DMS 273 treated with DMSO at 0.1 percent for 48 hours (cell line): ENCODE measurements at regions not wholly inside any gene's neighbourhood (a gene's known extent, or its start where the extent isn't known, plus 50 kb on each side); places are given as distances from the start of the nearest gene placed in this dataset.

Experiments
- DNase-seq: peaks from one replicate; lab custom pipeline; 2025; lab: John Stamatoyannopoulos, UW

GRCh38 chr10:71070741-71071140 lies 141.6 kb upstream of the UNC5B start:
- no peak for DNase-seq

- no peak for DNase-seq
Measured at GRCh38 chr10:71072131-71072822, 140.1 kb upstream of the UNC5B start.

- DNase-seq = no peak
Measured at GRCh38 chr10:71072823-71073210, 139.6 kb upstream of the UNC5B start.

- no peak for DNase-seq
Measured at GRCh38 chr10:71073451-71074175, 138.8 kb upstream of the UNC5B start.

DNA sequence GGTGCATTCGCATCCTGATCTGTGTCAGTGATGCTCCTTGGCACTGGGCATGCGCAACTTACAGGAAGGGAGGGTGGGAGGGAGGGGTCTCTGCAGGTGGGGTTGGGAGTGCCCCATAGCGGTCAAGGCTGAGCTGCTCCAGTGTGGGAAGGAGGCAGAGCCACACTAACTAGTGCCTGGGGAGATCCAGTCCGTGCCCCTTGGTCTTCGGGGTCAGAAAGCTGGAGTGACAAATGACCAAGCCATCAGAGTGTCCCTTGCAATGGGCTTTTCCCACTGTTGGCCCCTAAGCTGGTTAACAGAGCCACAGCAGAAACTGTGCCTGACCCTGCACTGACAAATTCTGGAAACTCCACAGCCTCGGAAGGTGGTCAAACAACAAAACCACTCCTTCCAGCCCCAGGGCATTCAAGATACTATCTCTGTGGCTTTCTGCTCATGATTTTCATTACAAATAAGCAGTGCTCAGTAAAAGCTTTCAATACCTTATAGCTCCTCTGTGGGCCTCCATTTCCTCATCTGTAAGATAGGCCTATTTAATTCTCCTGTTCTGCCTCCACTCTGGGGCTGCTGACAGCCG lies 138.1 kb upstream of the UNC5B start:
- no peak for DNase-seq

GRCh38 chr10:71075086-71075758 lies 137.1 kb upstream of the UNC5B start:
- no peak for DNase-seq

DNA sequence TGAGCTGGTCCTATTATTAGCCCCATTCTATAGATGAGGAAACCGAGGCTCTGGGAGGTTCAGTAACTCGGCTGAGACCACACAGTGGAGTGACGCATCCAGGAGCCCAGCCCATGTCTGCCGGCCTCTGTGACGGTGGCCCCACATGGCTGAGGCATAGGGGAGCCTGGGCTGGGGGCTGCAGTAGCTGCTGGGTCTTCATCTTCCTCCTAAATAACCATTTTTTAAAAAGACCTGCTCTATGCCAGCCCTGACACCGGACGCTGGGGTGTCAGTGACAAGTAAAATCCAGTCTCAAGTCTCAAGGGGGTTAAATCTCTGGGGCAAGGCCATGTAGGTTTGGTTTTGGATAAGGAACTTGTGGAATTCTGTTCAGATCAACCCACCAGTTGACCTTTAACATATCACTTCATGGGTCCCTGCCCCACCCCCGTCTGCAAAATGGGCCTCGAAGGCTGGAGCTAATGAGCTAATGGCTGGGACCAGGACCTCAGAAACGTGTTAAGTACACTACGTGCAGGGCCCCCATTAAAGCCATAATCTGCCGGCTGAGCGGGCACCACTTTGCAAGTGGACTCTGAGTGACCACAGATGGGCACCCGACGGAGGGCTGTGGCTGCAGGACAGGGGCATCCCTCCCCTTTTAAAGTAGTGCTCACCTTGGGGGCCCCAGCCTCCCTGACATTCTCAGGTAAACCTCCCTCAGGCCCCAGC lies 136.5 kb upstream of the UNC5B start:
- no peak for DNase-seq

DNA sequence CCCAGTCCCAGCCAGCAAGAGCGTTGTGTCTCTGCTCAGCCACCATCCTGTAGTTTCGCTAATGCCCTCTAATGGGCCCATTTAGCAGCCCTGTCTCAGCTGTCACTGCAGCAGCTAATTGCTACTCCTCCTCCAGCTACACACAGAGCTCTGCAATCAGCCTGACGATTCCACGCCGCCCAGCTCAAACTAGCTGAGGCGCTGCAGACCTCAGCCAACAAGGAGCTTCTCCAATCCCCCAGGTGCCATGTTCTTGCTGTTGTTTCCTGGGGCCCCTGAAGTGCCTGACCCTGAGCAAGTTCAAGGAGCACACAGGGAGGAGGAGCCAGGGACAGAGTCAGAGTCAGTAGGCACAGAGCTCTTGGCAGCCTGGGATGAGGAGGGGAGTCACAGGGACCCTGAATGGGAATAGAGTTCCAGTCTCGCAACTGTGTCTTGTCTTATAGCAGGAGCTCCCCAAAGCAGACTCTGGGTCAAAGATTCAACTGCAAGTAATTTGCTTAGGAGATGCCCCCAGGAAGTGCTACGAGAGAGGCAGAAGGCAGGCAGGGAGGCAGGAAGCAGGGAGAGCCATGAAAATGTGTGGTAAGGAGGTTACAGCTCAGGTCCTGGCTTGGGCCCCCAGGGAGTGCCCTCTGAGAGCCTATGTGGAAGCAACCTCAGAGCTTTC lies 135.8 kb upstream of the UNC5B start:
- no peak for DNase-seq

- DNase-seq = no peak
Measured at GRCh38 chr10:71077143-71077581, 135.2 kb upstream of the UNC5B start.

GRCh38 chr10:71077796-71078453 lies 134.4 kb upstream of the UNC5B start:
- DNase-seq = no peak

GRCh38 chr10:71078454-71079145 lies 133.8 kb upstream of the UNC5B start:
- DNase-seq = no peak

DNA sequence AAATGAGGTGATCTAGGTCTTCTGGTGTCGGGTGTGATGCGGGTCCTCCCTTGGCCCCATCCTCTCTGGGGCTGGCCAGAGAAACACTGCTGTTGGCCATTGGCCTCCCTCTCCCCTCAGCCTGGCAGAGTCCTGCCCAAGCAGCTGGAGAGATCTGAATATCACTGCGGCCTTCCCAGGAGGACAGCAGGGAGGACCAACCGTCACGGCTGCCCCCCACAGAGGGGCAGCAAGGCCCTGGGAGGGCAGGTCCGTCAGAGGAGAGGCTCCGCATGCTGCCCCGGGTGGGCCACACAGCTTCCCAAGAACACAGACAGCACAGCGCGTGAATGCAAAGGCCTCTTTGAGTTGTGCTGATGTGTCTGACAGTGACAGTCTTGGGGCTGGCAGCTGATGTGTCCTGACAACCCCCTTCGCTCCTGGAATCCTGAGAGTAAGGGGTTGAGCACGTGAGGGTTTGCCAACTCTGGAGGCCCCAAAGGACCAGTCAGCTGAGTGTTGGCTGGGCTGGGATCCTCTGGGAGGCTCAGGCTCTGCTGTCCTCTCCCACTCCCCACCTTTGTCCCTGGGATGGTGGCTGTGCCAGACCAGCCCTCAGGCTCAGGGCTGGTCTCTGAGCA lies 132.5 kb upstream of the UNC5B start:
- DNase-seq = no peak

DNA sequence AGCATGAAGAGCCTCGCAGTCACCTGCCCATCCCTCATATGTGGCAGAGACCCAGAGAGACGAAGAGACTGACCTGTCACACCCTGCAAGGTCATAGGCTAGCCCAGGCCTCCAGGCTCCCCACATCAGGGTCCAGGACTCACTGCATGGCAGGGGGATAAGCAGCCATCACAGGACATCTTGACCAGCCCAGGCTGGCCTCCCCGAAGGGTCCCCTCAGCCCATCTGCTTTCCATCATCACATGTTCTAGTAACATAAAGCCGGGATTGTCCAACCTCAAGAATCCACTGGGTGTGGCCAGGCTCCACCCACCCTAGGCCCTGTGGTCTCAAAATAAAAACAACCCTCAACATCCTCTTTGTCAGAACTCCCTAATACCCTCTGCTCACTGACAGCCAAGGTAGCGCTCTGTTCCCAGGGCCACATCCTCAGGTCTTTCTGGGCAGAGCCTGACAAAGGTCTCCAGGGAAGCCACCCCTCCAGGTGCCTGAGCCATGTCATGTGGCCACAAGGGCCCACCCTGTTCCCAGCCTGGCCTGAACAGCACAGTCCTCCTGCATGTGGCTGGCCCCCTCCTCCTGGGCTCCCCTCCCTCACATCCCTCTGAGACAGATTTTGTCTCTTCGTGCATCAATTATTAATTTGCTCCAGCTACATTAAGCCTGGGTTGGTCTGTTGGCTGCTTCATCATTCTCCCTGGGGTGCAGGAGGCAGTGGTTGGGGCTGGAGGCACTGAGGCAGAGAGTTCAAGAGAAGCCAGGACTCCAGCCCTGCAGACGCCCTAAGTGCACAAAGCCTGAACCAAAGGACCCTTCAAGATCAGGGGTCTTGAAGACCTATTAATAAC lies 131.8 kb upstream of the UNC5B start:
- DNase-seq = no peak

- DNase-seq = no peak
Measured at GRCh38 chr10:71081229-71081560, 131.2 kb upstream of the UNC5B start.

- no peak for DNase-seq
Measured at GRCh38 chr10:71081912-71082311, 130.5 kb upstream of the UNC5B start.

GRCh38 chr10:71082960-71083715 lies 129.2 kb upstream of the UNC5B start:
- DNase-seq = no peak

GRCh38 chr10:71083716-71083975 lies 128.7 kb upstream of the UNC5B start:
- no peak for DNase-seq

GRCh38 chr10:71084061-71084817 lies 128.1 kb upstream of the UNC5B start:
- no peak for DNase-seq
